ENCODE measurements at regions not wholly inside any gene's neighbourhood (a gene's known extent, or its start where the extent isn't known, plus 50 kb on each side); places are given as distances from the start of the nearest gene placed in this dataset.

GRCh38 chr18:57980573-57981307 is 63.3 kb upstream of the NEDD4L start:
- no peak overlapping the region; the same call in 1 of the 2 replicates for H3K27ac ChIP-seq
- TF ChIP-seq, protein P1, sequence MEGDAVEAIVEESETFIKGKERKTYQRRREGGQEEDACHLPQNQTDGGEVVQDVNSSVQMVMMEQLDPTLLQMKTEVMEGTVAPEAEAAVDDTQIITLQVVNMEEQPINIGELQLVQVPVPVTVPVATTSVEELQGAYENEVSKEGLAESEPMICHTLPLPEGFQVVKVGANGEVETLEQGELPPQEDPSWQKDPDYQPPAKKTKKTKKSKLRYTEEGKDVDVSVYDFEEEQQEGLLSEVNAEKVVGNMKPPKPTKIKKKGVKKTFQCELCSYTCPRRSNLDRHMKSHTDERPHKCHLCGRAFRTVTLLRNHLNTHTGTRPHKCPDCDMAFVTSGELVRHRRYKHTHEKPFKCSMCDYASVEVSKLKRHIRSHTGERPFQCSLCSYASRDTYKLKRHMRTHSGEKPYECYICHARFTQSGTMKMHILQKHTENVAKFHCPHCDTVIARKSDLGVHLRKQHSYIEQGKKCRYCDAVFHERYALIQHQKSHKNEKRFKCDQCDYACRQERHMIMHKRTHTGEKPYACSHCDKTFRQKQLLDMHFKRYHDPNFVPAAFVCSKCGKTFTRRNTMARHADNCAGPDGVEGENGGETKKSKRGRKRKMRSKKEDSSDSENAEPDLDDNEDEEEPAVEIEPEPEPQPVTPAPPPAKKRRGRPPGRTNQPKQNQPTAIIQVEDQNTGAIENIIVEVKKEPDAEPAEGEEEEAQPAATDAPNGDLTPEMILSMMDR (conservative IDR thresholded peaks at IDR 0.05), result no peak
- TF ChIP-seq ZFX (IDR thresholded peaks at IDR 0.05), result no peak

DNA sequence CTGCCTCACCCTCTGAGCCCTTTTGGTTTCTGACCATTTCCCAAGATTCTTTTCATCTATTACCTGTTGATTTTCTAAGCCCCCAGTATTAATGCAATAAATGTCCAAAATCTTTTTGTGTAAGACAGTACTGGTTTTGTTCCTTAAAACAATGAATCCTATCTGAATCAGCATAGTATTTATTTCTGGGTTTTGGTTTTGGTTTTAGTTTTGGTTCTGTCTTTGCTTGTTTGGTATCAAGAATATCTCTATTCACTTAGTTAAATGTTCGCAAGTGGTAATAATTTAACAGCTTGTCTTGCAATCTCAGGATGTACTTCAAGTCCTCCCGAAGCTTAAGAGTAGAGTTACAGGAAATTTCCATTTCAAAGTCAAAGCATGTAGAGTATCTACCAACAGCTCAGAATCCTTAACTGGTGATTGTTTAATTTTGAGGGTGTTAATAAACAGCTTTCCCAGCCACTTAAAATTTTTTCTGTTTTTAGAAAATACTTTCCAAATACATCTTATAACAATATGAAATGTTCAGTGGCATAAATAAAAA is 67.7 kb upstream of the NEDD4L start:
- TF ChIP-seq, protein P1 (conservative IDR thresholded peaks at IDR 0.05), result no peak
- no peak for TF ChIP-seq ZFX (IDR thresholded peaks at IDR 0.05)
- H3K27ac ChIP-seq, result no peak overlapping the region

GRCh38 chr18:57975805-57976204 is 68.2 kb upstream of the NEDD4L start:
- no peak for TF ChIP-seq ZFX (IDR thresholded peaks at IDR 0.05)
- TF ChIP-seq, protein P1 (conservative IDR thresholded peaks at IDR 0.05), result no peak
- no peak overlapping the region for H3K27ac ChIP-seq

- TF ChIP-seq, protein P1 (conservative IDR thresholded peaks at IDR 0.05), result no peak
- TF ChIP-seq ZFX (IDR thresholded peaks at IDR 0.05), result no peak
These were observed 69.3 kb upstream of the NEDD4L start for GRCh38 chr18:57974585-57975265.

DNA sequence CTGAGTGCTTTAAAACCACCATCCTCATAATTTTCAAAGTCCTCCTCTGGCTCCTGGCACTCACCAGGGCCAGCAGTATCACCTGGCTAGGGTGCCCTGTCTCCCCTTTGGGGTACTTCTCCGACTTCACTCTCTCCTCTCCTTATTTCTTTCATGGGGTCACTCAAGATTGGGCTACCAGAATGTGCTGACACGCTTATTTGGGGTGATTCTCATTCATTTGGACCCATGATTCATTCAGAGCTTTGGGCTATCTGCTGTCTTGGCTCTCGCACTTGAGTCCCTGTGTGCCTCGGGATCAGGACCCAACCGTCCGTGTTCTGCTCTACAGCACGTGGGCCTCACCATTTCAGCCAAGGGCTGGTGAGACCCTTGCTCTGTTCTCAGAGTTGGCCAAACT is 70.1 kb upstream of the NEDD4L start:
- H3K27ac ChIP-seq, result no peak overlapping the region
- TF ChIP-seq, protein P1 (conservative IDR thresholded peaks at IDR 0.05), result no peak

More at GRCh38 chr18:57974585-57975265, 69.3 kb upstream of the NEDD4L start:
- H3K27ac ChIP-seq, result no peak overlapping the region

DNA sequence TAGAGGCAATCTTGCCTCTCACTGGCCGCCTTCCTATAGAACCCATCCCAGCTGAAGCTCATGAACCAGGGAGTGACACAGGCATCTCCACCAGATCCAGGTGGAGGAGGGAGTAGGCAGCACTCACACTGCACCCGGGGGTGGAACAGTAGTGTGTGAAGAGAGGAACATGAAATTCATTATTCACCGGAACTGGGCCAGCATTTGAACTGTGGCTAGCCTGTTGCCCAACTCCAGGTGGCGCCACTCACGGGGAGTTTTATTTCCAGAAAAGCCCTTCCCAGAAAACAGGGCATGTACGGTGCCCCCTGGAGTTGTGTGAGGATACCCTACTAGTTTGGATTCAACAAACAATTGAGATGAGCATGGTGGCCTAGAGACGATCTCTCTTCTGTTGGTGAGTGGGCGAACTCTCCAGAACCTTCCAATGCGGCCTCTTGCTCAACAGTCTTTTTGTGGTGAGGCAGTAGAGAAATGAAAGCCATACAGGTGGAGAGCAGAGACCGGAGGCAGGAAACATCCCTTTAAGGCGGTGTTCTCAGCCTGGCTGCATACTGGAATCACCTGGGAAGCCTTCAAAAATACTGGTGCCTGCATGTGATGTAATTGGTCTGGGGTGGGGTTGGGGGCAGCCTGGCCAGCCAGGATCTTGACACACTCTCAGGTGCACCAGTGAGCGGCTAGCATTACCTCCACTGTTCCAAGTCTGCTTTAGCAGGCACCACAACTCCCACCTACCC is 73.5 kb upstream of the NEDD4L start:
- no peak overlapping the region for H3K27ac ChIP-seq
- TF ChIP-seq, protein P1 (conservative IDR thresholded peaks at IDR 0.05), result peak; percentile 60
- no peak for TF ChIP-seq ZFX (IDR thresholded peaks at IDR 0.05)

Data from C4-2B (cell line).